Upper lobe of right lung (tissue), 1 donor: ENCODE measurements at regions not wholly inside any gene's neighbourhood (a gene's known extent, or its start where the extent isn't known, plus 50 kb on each side); places are given as distances from the start of the nearest gene placed in this dataset.

Experiments
- ATAC-seq: fragments of 200-7000 bp; cut with Tn5 transposase; one replicate; pipeline ENCODE4 v1.9.1; 2020; ENCODE audit warnings: mild to moderate bottlenecking, moderate library complexity
- DNase-seq: peaks from one replicate; pipeline ENCODE4 v3.0.0-alpha.2; 2020
- H3K27ac ChIP-seq: fragments of 200-600 bp; one replicate; pipeline ENCODE4 v1.8.0; 2022
- H3K27me3 ChIP-seq: fragments of 200-600 bp; one replicate; pipeline ENCODE4 v1.8.0; 2022; ENCODE audit warnings: mild to moderate bottlenecking
- H3K36me3 ChIP-seq: fragments of 200-600 bp; one replicate; pipeline ENCODE4 v1.8.0; 2022
- H3K4me1 ChIP-seq: fragments of 200-600 bp; one replicate; pipeline ENCODE4 v1.8.0; 2022
- H3K4me3 ChIP-seq: fragments of 200-600 bp; one replicate; pipeline ENCODE4 v1.8.0; 2022; ENCODE audit warnings: mild to moderate bottlenecking
- H3K9me3 ChIP-seq: fragments of 200-600 bp; one replicate; pipeline ENCODE4 v1.8.0; 2022
- intact Hi-C: fragments of 100-400 bp; cut with DNase I; formaldehyde crosslinking; loops from one replicate; pipeline ENCODE4 v1.11.0; 2022
- TF ChIP-seq, protein P1 (sequence below): fragments of 200-600 bp; IDR thresholded peaks from one replicate; pipeline ENCODE4 v1.8.0; 2022; ENCODE audit warnings: antibody characterized with exemption
- donor health status: DM: no; HTN: yes; CAD: no; lungs with severe emphysema.

GRCh38 chr9:104980039-104980654, 52.2 kb upstream of the ABCA1 start:
- ATAC-seq (no peak), DNase-seq (no peak)
- Histone ChIP-seq H3K36me3 (no peaks in the 10 kb centered on the region), H3K4me3 (no peak overlapping the region), H3K4me1 (peaks cover 6% of the 10 kb centered on the region), H3K27ac (no peak overlapping the region), H3K9me3 (no peaks in the 10 kb centered on the region), H3K27me3 (no peaks in the 10 kb centered on the region)
- TF ChIP-seq, protein P1, sequence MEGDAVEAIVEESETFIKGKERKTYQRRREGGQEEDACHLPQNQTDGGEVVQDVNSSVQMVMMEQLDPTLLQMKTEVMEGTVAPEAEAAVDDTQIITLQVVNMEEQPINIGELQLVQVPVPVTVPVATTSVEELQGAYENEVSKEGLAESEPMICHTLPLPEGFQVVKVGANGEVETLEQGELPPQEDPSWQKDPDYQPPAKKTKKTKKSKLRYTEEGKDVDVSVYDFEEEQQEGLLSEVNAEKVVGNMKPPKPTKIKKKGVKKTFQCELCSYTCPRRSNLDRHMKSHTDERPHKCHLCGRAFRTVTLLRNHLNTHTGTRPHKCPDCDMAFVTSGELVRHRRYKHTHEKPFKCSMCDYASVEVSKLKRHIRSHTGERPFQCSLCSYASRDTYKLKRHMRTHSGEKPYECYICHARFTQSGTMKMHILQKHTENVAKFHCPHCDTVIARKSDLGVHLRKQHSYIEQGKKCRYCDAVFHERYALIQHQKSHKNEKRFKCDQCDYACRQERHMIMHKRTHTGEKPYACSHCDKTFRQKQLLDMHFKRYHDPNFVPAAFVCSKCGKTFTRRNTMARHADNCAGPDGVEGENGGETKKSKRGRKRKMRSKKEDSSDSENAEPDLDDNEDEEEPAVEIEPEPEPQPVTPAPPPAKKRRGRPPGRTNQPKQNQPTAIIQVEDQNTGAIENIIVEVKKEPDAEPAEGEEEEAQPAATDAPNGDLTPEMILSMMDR, result no peak
- intact Hi-C loops, result no loop called here

- intact Hi-C loops, result no loop called here
- no peak overlapping the region for H3K4me3 ChIP-seq
Observed at GRCh38 chr9:104981543-104982129, 53.7 kb upstream of the ABCA1 start.

GRCh38 chr9:104982543-104982942, 54.6 kb upstream of the ABCA1 start:
- Histone ChIP-seq H3K27me3 (no peaks in the 10 kb centered on the region), H3K36me3 (no peaks in the 10 kb centered on the region), H3K27ac (no peak overlapping the region), H3K4me3 (no peak overlapping the region), H3K9me3 (no peaks in the 10 kb centered on the region), H3K4me1 (peaks cover 6% of the 10 kb centered on the region)
- TF ChIP-seq, protein P1, result no peak
- no peak for ATAC-seq
- DNase-seq, result no peak
- intact Hi-C loops, result no loop called here

More at GRCh38 chr9:104981543-104982129, 53.7 kb upstream of the ABCA1 start:
- ATAC-seq (no peak), DNase-seq (no peak)
- no peaks in the 10 kb centered on the region for H3K36me3 ChIP-seq
- TF ChIP-seq, protein P1, result no peak
- H3K27ac ChIP-seq, result no peak overlapping the region
- H3K27me3 ChIP-seq, result no peaks in the 10 kb centered on the region
- peaks cover 6% of the 10 kb centered on the region for H3K4me1 ChIP-seq
- H3K9me3 ChIP-seq, result no peaks in the 10 kb centered on the region

DNA sequence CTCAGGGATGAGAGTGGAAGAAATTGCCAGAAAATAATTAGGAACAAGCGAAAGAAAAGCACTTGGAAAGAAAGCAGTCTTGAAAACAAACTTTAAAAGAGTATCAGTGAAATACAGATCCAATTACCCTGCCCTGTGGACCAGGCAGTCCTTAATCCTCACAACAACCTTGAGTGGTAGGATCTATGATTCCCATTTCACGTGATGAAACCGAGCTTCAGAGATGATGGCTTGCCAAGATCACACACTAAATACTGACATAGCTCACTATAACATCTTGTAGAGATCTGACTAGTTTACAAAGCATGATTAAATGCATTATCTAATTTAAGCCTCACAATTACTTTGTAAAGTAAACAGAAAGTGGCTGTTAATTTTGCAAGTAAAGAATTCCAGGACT, 55.5 kb upstream of the ABCA1 start:
- Histone ChIP-seq H3K36me3 (no peaks in the 10 kb centered on the region), H3K4me1 (peaks cover 6% of the 10 kb centered on the region), H3K9me3 (no peaks in the 10 kb centered on the region), H3K27me3 (no peaks in the 10 kb centered on the region), H3K27ac (no peak overlapping the region), H3K4me3 (no peak overlapping the region)
- ATAC-seq (no peak), DNase-seq (no peak)
- intact Hi-C loops, result no loop called here
- TF ChIP-seq, protein P1, result no peak

GRCh38 chr9:104984121-104984520, 56.2 kb upstream of the ABCA1 start:
- Histone ChIP-seq H3K36me3 (no peaks in the 10 kb centered on the region), H3K4me1 (peaks cover 6% of the 10 kb centered on the region), H3K27me3 (no peaks in the 10 kb centered on the region), H3K9me3 (no peaks in the 10 kb centered on the region), H3K4me3 (no peak overlapping the region), H3K27ac (no peak overlapping the region)
- TF ChIP-seq, protein P1, result no peak
- intact Hi-C loops, result no loop called here
- ATAC-seq, result no peak
- DNase-seq, result no peak
